Glomerular visceral epithelial cell (primary cell): ENCODE measurements at regions not wholly inside any gene's neighbourhood (a gene's known extent, or its start where the extent isn't known, plus 50 kb on each side); places are given as distances from the start of the nearest gene placed in this dataset.

ENCODE experiments used
- DNase-seq: peaks from one replicate; pipeline ENCODE4 v3.0.0-alpha.2; 2016; ENCODE audit errors: extremely low spot score

- no peak for DNase-seq
Observed at GRCh38 chr11:115578275-115578674, 74.1 kb upstream of the CADM1 start.

DNA sequence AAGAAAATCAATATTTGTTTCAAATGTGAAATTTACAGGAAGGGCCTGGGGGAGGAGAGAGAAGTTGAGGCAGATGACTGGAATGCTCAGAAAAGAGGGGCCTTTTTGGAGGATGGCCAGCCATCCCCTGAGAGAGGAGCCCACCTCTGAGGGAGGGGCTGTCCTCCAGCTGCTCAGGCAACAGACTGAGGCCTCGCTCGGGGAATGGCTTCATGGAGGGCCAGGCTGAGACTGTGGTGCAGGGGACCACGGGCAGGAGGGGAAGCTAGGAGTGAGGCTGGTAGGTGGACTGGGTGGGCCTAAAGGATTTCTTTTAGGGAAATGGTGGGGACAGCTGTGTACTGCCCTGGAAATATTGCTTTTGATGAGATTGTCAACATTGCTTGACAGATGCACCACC, 73.5 kb upstream of the CADM1 start:
- DNase-seq = no peak

DNA sequence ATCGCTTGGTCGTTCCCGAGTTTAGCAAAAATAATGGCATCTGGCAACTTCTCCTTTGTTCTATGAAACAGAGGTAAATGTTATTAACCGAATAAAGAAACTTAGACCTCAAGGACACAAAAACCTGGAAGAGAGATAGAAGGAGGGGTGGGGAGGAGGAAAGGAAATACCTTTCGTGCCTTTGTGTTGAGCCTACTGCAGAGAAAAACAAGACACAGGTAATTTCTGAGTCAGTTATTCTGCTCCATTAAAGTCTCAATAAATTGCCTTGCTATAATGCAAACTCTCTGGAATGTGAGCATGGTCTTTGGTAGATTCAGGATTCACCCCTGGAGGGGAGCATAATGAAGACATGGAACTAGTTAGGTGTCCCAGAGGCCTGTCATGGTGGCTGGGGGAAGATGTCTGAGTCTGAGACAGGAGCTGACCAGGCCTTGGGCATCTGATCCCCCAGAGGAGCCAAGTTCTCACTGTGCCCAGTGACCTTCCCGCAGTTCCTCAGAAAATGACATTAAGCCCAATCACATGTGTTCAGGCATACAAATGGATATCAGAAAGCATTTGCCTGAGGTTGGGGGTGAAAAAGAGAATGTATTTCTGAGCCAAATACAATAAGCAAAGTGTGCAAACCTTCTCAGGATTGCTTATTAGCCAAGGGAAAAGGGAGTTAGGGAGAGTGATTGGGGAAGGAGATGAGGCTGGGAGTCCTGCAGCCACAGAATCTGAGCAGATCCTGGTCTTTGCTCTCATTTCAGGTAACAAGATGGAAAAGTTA, 72.6 kb upstream of the CADM1 start:
- no peak for DNase-seq

GRCh38 chr11:115572551-115572950, 68.3 kb upstream of the CADM1 start:
- DNase-seq = no peak

- no peak for DNase-seq
Observed at GRCh38 chr11:115566180-115566764, 62.1 kb upstream of the CADM1 start.

- no peak for DNase-seq
Observed at GRCh38 chr11:115564851-115565250, 60.6 kb upstream of the CADM1 start.

- no peak for DNase-seq
Observed at GRCh38 chr11:115561116-115561515, 56.9 kb upstream of the CADM1 start.

DNA sequence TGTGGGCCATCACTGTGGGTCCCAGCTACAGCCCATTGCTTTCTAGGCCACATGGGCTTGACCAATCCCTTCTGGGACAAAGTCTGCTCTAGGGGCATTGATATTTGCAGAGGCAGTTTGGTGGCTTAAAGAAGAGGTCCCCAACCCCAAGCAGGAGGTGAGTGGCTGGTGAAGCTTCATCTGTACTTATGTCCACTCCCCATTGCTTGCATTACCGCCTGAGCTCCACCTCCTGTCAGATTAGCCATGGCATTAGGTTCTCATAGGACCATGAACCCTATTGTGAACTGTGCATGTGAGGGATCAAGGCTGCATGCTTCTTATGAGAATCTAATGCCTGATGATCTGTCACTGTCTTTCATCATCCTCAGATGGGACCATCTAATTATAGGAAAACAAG, 54.4 kb upstream of the CADM1 start:
- no peak for DNase-seq

- DNase-seq = no peak
Observed at GRCh38 chr11:115557681-115558080, 53.5 kb upstream of the CADM1 start.

- no peak for DNase-seq
Observed at GRCh38 chr11:115556984-115557383, 52.8 kb upstream of the CADM1 start.

DNA sequence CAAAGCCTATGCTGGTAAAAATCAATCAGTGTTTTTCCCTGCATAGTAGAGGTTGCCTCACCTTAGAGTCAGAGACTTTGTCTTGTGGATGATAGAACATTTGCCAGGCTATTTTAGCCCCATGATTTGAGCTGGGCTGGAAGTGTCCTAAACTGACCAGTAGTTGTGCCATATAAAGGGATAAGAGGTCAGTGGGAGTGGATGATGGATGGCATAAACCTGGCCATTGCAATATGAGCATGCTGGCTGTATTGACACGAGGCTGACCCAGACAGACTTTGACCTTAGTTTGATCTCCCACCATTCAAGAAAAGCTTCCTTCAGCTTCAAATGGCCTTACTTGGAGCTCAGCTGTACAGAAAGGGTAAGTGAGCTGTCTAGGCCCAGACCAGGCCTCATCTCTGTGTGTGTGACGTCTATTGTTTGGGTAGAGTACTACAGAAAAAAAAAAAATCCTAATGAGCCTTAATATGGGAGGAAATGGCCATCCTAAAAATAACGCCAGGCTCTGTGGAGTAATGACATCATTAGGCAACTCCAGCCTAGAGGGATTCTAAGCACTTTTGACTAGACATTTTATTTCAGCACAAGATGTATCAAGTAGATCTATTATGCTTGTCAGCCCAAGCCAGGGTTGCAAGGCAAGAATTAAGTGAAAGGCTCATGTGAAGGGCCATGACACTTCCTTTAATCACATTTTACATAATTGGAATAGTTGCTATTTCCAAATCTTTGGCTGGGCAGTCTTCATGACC, 51.3 kb upstream of the CADM1 start:
- no peak for DNase-seq
